ENCODE measurements at regions not wholly inside any gene's neighbourhood (a gene's known extent, or its start where the extent isn't known, plus 50 kb on each side); places are given as distances from the start of the nearest gene placed in this dataset.
"Not testable (repeated sequence)": the region's sequence is repeated elsewhere in the genome, so short reads cannot be mapped to it uniquely, and the experiment has no call there.

DNA sequence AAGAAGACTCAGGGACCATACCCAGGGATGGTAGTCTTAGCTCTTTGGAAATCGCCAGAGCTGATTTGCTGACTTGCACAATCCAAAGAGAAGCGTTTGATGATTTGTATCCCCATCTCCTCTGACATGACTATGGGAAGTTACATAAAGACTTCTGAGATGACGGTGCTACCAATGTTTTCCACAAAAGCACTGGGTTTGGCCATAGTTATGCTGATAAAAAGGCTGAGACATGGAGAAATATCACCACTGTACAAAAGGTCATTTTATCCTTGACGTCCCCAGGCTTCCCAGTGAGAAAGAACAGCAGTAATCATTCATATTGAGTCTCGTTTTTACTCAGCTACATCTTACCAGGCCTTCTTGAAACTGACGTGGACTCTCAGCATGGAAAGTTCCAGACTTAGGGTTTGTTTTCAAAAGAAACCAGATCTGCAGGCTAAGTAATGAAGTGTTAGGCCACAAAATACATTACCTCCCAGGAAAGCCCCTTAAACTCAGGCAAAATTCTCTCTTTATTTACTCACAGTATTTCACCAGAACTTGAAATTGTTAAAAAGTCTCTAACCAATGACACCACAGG lies 370.3 kb upstream of the JARID2 start:
- no peak for DNase-seq (ENCODE audit: low spot score)

DNA sequence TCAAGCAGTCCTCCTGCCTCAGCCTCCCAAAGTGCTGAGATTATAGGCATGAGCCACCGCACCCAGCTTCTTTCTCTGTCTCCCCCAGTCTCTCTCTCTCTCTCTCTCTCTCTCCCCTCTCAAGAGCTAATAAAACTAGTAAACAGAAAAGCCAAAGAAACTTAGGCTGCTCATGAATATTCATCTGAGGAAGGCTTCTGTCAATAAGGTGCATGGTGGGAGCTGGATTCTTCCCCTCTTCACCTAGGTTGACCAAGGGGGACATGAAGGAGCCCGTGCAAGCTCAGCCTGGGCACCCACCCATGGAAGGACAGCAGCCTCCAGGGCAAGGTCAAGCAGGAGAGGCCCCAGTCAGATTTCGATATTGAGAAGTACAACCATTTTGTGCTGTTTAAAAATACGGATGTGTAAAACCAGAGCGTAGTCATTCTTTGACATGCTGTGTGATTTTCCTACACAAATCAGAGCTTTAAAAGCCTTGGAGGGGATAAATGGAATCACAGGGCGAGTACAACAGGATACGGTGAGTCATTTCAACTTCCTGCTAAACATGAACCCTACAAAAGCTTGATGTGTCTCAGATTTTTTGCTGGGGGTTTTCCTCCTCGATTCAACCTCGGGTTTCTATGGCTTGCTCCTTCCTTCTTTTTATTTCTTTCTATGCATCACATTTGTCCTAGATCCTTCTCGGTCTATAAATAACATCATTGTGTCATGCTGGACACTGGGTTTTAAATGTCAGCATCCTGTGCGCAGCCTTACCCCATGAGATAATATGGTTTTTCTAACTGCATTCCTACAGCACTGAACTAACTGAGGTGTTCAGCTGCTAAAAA lies 368.9 kb upstream of the JARID2 start:
- peak; percentile 86 for DNase-seq (ENCODE audit: low spot score)

DNA sequence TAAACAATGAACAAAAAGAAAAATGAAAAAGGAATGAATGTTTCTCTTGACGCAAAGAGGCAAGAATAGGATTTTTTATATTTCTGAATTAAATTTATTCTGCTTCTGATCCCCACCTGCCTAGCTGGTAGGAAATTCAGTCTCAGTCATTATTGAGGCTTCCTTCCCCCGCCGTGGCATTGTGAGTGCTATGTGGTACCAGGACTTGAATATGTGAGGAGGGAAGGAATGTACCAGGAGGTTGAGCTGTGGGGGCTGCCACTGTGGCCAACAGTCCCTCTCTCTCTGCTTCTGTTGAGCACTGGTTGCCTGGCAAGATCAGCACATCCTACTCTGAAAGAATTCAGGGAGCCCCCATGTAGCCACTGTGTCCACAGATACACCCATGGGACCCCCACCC lies 368.1 kb upstream of the JARID2 start:
- DNase-seq (ENCODE audit: low spot score): no peak

DNA sequence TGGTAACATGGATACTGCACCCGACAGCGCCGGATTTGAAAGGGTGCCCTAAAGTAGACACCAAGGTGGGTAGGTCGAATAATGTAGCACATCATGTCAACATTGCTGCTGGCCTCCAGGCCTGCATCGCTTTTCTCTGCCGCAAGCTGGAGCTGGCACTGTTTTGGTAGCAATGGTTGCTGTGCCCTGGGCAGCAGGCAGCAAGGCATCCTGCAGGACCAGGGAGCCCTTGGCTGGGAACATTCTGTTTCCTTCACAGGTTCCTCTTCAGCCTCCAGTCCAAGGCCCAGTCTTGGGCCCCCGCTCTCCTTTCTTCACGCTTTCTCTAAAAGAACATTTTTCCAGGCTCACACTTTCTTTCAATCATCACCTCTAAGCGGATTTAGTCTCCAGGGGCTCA lies 365.8 kb upstream of the JARID2 start:
- no peak for DNase-seq (ENCODE audit: low spot score)

DNA sequence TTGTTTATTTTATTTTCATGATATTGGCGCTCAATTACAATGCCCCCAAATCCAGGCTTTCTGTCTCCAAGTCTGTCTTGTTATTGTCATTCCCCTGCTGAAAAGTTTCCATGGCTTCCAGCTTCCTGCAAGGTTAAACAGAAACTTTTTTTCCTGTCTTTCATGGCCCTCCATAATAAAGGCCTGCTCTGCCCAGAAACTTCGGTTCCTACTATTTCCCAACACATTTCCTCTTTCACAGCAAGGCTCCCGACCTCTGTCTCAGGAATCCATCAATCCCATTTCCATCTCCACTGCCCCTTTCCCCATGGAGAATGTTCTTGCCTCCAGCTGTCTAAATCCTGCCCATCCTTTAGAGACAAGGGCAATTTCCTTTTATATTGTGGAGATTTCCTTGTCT lies 365.2 kb upstream of the JARID2 start:
- DNase-seq (ENCODE audit: low spot score): no peak

DNA sequence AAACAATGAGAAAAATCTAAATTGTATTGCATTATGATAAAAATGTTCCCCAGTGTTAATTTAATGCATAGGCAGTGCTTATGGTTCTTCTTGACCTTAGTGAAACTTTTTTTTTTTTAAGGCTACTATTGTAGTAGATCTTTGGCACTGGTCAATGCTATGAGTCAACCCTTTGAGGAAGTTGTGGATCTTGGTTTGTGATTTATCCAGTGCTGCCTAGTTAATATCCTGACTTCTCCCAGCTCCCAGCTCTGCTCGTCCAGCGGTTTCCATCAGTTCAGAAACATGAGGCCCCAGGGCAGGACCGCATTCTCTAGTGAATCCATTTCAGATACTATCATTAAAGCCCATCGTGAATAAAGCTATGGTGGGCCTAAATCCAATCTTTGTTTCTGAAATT lies 364.5 kb upstream of the JARID2 start:
- DNase-seq (ENCODE audit: low spot score): peak; percentile 75

DNA sequence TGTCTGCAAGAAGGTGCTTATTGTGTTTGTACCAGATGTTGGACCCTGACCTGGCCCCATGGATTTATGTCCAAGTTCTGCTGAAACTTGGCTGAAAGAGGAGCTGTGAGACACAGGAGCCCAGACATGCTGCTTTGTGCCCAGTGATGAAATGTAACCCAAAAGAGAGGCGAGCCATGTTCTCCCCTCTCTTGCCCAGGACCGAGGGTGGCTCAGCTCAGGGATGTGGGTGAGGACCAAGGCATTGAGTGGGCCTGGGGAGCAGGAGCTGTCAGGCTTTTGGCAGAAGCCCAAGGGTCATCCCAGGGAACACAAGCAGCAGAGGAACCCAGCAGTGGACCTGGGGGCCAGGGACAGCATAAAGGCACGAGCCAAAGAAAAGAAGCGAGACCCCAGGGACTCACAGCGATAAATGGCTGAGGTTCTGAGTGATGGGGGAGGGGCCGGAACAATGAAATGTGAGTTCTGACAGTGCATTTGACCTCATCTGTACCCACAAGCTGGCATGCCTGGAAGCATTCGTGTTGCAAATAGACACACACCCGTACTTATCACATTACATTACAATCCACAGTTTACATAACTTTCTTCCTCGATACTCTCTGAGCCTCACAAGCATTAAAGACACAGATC lies 363.4 kb upstream of the JARID2 start:
- no peak for DNase-seq (ENCODE audit: low spot score)

DNA sequence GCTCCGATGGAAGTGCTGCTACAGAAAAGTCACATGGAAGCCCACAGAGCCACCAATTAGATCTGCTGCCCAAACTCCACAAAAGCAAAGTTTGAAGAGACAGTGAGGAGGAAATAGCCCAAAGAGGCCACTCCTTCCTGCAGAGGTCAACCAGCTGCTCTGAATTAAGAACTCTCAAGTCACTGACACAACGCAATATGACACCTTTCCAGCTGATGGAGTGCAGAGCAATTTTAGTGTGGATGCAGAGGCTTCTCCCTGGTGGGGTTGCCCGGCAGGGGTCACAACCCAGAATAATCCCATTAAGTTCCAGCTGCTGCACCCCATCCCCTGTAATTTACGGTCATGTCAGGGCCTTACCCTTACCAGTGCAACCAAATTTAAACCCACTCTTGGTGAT lies 361.9 kb upstream of the JARID2 start:
- no peak for DNase-seq (ENCODE audit: low spot score)

DNA sequence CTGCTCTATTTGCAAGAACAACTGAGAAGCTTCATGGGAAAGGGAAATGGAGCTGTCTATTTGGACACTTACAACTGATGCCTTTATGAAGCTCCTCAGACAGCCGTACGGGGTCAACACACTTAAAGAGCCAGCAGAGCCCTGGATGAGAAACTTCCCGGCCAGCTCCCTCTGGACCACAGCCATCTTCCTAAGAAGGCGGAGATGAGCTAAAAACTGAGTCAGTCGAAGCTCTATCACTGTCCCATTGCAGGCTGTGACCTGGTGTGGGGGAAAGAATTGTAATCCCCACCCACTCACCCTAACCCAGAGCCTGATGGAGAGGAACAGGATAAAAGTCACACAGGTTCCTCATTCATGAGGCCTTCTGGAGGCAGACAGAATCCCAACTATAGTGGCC lies 360.4 kb upstream of the JARID2 start:
- no peak for DNase-seq (ENCODE audit: low spot score)

DNA sequence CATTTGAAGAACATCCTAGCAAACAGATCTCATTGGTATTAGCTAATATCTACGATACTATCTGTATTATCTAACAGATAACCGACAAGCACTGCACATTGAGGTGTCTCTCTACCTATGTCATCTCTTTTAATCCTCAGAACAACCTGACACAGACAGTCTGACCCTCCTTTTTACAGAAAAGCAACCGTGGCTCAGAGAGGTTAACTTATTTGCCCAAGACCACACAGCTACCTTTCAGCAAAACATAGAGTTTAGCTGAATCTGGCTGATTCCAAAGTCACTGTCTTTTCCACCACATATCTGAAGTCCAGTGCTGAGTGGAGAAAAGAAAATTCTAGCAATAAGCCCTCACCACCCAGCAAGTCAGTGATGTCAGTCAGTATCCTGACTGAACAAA lies 358.7 kb upstream of the JARID2 start:
- no peak for DNase-seq (ENCODE audit: low spot score)

DNA sequence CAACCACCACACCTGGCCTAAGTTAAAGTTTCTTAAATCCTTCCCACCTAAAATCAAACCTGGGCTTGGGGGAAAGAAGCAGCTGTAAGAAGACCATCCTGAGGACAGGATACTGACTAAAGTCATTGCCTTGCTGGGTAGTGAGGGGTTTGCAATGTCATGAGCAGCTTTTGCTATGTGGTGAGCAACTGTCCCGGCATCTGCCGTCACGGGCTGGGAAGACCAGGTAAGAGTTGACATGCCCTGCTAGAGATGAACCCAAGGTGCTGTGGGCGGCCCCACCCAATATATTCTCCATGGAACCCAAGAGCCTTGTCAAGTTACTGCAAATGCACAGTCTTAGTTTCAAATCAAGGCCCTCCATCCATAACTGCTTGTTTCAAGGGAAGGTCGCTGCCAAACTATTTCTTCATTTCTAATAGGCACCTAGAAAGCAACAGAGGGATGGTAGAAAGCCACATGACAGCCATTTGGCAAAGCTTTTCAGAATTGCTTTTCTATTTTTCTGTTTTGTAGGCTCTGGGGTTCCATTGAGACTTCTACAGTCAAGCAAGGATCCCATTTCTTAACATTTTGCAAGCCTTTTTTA lies 357.8 kb upstream of the JARID2 start:
- no peak for DNase-seq (ENCODE audit: low spot score)

DNA sequence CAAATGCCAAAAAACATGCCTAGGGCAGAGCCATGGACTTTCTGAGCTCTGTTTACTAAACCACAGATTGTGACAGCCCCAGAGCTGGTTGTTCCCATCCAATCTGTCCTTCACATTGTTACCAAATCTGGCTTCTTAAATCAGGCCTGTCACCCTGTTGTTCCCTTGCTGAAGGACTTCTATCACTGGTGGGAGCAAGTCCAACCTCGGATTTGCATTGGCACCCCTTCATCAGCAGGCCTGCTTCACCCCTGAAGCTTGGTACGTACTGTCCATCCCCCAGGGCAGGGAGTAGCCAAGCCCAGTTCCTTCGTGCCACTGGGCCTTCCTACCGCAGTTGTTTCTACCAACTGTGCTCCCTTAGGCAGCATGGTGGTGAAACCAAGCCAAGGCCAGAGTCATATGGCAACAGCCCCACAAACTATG lies 357.3 kb upstream of the JARID2 start:
- no peak for DNase-seq (ENCODE audit: low spot score)

DNA sequence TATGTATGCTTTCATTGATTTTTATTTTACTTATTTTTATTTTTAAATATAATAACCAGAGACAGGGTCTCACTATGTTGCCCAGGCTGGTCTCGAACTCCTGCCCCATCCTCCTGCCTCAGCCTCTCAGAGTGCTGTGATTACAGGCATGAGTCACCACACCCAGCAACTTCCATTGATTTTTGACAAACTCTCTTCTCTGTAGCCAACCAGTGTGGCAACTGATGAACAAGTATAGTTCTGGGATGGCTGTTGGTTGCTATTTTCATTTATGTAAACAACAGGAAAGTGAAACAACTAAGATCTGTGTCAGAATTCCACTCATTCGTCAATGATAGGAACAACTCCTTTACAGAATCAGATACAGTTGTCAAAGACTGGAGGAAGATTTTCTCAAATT lies 356.7 kb upstream of the JARID2 start:
- peak; percentile 46 for DNase-seq (ENCODE audit: low spot score)

DNA sequence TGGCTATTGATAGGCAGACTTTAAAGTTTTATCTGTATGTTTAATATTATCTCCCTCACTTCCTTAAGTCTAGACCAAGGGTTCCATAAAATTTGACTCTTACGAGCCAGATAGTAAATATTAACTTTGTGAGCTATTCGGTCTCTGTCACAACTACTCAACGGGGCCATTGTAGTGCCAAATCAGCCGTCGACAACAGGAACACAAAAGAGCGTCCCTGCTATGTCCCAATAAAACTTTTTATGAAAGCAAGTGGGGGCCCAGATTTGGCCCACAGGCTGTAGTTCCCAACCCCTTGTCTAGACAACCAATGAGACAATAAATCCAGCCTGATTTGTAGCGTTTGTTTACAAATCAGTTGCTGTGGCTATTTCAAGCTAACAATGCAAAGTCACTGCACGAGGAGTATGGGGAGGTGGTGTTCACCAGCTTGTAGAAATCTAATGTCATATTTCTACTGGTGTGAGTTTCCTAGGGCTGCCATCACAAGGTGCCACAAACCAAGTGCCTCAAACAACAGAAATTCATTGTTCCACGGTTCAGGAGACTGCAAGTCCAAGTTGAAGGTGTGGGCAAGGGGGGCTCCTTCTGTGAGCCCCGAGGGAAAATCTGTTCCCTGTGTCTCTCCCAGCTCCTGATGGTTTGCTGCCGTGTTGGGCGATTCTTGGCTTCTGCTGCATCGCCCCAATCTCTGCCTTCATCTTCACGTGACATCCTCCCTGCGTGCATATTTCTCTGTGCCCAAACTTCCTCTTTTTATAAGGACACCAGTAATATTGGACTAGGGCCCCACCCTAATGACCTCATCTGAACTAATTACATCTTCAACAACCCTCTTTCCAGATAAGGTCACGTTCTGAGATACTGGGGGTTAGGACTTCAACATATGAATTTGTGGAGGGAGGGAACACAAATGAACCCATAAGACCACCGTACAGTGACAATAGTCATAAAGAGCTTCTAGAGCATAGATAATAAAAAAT lies 356.0 kb upstream of the JARID2 start:
- DNase-seq (ENCODE audit: low spot score): no peak

DNA sequence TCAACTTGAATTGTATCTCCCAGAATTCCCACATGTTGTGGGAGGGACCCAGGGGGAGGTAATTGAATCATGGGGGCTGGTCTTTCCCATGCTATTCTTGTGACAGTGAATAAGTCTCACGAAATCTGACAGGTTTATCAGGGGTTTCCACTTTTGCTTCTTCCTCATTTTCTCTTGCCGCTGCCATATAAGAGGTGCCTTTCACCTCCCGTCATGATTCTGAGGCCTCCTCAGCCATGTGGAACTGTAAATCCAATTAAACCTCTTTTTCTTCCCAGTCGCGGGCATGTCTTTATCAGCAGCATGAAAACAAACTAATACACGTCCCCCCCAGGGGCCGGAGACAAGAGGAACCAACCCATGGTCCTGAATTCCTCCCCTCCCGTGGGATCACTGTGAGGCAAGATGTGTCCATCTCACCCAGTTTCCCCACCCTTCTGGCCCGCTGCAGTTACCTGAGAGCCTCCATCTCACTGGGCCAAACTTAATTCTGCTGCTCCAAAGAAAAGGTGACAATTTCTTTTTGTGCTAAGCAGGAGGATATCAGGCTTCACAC lies 354.0 kb upstream of the JARID2 start:
- not testable (repeated sequence) for DNase-seq (ENCODE audit: low spot score)

DNA sequence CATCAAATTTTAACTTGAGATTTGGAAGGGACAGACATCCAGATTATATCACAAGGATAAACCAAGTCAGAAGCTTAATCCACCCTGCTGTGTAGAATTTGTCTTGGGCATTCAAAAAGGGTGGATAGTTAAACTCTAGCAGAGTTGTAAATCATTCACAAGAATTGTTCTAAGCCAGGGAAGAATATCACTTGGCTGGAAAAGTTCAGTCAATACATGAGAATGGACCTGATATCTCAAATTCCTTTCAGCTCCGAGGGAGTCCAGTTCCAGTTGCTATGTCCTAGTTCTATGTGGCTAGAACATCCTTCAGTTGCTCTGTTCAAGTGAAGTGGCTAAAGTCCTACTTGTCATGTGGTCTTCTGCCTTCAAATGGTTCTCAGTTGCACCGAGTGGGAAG lies 351.8 kb upstream of the JARID2 start:
- DNase-seq (ENCODE audit: low spot score): no peak

DNA sequence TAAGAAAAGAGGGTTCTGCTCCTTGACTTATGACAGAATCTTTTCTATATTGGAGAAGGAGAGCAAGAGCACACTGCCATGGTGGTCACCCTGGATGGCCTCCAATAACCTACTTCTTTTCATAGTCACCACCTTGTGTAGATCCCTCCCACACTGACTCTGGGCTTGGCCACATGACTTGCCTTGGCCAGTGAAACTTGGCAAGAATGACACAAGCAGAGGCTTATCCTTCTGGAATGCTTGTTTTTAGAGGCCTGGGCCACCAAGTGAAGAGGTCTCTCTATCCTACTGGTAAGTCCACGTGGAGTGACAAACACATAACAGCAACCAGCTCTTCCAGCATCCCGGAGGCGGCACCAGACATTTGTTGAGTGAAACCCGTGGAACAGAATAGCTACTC lies 349.4 kb upstream of the JARID2 start:
- DNase-seq (ENCODE audit: low spot score): no peak

DNA sequence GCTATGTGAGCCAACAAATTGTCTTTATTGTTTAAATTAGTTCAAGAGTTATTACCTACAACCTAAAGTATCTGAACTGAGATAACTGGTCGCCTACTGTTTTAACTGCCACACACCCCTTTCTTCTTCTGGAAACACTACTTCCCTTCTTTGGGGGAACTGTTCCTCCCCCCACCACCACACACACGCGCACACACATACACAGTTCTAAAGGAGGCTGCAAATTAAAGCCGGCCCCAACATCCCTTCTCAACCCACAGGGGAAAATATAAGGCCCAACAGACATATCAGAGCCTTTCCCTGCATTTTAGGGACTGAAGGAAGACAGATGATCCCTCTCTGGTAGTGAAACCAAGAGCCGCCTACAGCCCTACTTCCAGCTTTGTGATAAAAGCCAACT lies 348.0 kb upstream of the JARID2 start:
- DNase-seq (ENCODE audit: low spot score): no peak

DNA sequence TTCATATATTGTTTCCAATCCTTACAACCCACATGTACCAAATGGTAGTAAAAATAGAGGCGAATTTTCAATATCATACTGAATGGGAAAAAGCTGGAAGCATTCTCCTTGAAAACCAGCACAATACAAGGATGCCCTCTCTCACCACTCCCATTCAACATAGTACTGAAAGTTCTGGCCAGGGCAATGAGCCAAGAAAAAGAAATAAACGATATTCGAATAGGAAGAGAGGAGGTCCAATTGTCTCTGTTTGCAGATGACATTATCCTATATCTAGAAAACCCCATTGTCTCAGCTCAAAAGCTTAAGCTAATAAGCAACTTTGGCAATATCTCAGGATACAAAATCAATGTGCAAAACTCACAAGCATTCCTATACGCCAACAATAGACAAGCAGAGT lies 346.4 kb upstream of the JARID2 start:
- DNase-seq (ENCODE audit: low spot score): not testable (repeated sequence)

DNA sequence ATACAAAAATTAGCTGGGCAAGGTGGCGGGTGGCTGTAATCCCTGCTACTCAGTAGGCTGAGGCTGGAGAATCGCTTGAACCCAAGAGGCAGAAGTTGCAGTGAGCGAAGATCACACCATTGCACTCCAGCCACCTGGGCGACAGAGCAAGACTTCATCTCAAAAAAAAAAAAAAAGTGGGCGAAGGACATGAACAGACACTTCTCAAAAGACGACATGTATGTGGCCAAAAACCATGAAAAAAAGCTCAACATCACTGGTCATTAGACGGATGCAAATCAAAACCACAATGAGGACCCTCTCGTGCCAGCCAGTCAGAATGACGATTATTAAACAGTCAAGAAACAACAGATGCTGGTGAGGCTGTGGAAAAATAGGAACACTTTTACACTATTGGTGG lies 344.9 kb upstream of the JARID2 start:
- no peak for DNase-seq (ENCODE audit: low spot score)
